HG03108 (cell line): ENCODE measurements at regions not wholly inside any gene's neighbourhood (a gene's known extent, or its start where the extent isn't known, plus 50 kb on each side); places are given as distances from the start of the nearest gene placed in this dataset.

Experiments
- ATAC-seq: cut with Tn5 transposase; IDR thresholded peaks from one replicate; pipeline ENCODE4 v1.9.1; 2021; ENCODE audit warnings: moderate library complexity; ENCODE audit not compliant: unreplicated experiment

DNA sequence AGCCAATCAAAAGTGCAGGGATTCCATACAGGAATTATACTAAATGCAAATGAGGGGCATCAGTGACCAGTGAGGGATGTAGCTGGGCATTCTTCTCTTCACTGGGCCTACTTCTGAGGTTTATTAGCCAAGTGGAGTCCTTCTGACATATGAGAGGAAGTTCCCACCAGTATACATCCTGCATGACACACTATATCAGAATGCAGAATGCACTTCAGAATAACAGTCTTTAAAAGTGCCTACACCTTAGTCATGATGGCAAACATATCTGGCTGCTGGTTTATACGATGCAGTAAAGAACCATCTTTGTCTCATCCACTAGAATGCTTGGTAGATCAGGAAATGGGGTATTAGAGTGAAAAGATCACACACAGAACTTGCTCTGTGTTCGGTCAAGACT is 180.3 kb upstream of the PPARGC1A start:
- no peak for ATAC-seq

DNA sequence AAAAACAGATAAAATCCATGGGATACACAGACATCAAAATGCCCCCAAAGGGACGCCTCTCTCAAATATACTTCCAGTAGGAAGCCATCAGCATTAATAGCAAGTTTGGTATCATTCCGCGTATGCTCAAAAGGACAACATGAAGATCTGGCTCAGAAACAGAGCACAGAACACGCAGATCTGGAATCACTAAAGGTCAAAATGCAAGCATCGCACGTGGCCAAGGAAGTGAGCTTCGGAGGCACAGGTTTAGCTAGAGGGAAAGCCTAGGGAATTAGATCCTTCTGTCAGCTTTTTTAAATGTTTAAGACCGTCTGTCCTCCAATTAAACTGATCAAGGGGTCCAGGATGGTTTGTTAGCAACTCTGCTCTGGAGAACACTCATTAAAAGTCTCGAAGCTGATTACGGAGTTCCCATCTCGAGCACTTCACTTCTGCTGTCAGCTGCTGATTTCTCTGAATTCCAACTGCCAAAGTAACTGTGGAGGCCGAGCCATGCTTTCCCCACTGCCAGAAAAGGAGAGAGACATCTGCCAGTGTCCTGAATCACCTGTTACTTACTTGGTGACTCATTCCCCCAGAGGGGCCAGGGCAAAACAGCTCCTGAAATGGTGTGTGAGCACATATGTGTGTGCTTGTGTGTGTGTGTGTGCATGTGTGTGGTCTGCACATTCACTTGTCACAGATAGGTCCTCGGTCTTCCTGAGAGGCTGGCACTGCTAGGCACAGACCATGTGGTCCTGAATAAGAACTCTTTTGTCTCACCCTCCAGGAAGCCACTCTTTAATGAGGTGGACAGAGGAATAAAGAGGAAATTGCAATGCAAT is 177.7 kb upstream of the PPARGC1A start:
- ATAC-seq: no peak

DNA sequence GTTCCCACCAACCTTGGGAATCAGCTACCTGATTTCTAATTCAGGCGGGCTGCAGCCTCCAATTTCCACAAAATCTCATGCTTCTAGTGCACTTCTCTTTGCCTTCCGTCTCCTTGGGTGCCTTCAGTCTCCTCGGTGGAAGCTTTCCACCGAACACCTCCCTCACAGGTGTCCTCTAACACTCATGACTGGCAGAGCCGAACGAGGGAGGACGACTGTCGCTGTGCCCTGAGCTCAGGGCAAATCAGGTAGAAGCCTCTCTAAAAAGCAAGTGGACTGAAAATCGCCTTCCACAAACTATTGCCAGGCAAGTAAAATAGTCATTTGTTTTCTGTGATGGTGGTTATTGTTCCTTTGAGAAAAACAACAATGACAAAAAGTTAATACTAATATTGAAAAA is 176.1 kb upstream of the PPARGC1A start:
- ATAC-seq: no peak

DNA sequence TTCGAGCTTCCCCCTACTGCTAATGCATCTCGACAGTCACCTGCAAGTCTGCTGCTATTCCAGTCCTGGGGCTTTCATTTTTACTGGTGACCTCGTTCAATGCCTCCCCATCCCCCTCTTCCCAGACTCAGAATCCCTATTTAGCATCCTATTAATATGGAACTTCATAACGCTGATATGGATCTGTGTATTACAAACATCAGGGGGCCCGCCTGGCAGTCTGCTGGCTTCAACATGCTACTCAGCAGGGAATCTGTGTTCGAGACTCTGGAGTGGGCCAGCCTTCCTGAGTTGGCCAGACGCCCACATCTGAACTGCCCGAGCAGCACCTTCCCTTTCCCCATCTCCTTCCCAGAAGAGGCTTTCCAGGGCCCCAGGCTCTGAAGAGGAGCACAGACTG is 173.9 kb upstream of the PPARGC1A start:
- ATAC-seq: no peak

DNA sequence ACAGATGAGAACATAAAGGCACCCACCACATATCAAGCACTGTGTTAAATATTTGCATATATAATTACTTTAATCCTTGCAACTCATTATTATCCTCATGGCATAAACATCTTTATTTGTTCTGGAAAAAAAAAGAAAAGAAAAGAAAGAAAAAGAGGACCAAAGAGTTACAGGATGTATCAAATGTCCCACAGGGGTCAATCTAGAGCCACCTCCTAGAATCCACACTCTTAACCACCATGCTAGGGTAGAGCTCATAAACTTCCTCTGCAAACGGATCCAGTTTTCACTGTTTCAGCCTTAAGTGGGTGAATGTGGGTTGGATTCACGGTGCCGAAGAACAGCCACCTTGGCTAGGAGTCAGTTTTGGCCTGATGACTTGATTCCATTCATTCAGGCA is 171.1 kb upstream of the PPARGC1A start:
- ATAC-seq: no peak

DNA sequence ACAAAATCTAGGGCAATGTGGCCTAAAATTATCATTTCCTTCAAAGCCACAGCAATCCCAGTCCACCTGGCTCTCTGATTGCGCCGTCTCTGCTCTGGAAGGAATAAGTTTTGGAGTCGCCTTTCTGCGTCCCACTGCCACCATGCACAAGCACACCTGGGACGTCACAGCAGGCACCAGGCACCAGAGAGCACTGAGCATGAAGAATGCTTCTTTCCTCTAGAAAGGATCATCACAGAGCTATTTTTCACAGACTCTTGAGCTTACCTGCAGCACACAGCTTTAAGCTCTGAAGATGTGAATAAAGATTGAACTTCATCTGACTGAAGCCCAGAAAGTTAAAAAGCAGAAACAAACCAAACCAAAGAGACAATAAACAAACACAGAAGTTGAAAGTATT is 170.0 kb upstream of the PPARGC1A start:
- no peak for ATAC-seq

DNA sequence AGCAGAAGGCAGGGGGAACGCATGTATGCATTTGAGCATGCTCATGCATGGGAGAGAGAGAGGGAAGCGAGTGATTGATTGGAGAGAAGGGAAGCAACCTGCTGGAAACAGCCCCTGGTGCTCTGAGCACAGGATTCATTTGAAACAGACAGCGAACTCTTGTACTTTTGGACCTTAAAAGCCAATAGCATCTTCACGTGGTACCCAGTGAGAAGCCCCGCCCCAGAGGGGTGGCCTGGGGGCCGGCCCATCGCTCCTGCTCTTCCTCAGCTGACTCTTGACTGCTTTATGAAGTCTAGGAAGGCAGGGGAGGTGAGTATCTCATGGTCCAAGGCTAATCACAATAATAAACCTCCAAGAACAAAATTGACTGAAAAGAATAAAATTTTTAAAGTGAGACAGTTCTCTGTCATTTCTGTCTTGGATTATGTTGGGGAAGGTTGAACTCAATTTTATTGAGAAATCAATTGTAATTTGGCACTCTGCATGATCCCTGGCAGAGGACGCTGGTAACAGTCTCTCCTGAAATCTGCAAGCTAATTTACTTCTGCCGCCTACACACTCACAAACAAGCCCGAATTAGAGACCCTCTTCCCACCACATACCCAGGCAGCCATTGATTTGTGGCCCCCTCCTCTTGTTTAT is 168.2 kb upstream of the PPARGC1A start:
- ATAC-seq: no peak

DNA sequence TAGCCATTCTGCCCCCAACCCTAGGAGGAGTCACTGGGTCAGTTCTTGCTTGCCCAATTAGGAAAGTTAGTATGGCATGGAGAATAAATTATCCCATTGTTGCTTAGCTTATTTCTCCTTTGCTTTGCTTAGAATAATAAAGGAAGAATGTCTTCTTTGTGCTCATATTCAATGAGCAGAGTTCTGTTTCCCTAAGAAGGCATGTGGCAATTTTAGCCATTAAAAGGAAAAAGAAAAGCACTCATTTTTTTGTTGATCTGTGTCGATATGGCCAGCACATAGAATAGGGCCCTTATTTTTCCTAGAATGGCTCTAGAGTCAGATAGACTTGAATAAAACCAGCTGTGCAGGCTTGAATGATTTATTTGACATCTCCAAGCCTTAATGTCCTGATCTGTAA is 166.4 kb upstream of the PPARGC1A start:
- no peak for ATAC-seq

DNA sequence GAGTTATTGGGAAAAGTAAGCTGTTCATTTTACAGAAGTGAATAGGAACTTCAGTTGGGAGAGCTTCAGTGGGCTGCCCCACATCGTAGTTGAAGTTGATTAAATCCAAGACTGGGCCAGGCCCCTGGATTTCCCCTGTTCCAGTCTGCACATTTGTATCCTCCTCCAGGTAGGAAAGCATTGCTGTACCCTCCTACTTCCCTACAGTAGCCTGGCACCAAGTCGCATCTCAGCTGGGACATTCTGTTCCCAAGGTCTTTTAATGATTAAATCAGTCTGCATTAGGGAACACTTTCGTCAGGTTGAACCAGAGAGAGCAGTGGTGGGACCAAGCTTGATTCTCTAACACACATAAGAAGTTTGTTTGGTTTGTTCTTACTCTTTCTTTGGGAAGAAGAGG is 165.8 kb upstream of the PPARGC1A start:
- no peak for ATAC-seq

DNA sequence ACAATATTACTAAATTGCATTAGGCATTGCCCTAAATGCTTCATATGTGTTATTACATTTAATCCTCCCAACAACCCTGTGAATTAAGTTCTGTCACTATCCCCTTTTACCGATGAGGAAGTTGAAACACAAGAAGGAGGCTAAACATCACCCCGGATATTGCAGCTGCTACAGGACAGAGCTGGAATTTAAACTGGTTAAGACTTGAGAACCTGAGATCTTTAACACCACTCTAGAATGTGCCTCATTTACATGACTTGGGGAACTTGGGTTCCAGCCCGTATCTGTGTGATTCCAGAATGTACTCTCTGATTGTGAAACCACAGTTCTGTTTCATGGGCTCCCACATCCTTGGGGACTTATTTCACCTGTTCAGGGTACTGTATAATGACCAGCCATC is 165.1 kb upstream of the PPARGC1A start:
- no peak for ATAC-seq

DNA sequence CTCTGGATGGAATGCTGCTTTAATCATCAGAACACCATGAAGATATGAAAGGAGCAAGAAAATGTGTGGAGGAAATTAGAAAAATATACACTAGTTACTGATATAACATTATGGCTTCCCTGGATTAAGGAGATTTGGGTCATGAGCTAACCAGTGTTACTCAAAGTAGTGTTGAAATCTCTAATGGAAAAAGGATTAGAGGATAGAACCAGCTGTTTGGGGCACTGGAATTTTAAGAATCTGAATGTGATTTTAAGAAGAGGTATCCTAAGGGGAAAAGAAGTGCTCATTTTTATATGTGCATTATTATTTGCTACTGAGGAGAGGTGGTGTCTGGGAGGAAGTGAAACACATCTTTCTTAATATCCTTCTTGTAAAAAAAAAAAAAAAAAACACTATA is 164.1 kb upstream of the PPARGC1A start:
- no peak for ATAC-seq

DNA sequence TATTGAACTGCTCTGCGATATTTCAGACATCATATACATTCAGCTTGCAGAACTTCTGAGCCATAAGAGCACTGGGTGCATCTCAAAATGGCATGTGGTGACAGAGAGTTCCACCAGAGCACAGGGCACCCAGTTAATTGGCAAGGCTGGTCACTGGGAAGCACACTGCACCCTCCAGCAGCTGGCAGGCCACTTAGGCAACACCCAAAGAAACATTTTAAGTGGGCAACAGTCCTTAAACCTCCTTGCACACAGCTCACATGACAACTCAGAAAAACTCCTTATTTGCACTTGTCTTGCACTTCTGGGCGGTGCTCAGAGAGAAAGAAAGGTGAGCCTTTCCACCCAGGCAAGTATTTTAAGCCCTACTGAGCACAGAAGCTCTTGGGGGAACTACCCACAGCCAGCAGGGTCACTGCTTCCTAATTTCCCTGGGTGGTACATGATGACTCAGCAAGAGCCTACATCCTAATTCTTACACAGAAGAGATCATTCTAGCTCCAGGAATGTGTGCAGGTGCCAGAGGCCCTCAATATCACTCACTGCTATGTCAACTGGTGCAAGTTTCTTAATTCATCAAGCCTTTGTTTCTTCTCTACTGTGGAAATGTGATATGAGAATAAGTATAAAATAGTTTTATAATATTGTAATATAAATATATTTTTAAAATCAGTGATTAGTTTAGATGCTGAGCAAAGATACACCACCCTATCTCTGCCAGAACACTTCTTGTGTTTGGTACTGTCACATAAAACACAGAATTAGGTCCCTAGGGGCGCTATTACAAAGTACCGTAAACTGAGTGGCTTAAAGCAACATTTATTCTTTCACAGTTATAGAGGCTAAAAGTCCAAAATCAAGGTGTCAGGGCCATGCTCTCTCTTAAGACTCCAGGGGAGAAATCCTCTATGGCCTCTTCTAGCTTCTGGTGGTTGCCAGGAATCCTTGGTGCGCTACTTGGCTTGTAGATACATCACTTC is 155.1 kb upstream of the PPARGC1A start:
- ATAC-seq: no peak

DNA sequence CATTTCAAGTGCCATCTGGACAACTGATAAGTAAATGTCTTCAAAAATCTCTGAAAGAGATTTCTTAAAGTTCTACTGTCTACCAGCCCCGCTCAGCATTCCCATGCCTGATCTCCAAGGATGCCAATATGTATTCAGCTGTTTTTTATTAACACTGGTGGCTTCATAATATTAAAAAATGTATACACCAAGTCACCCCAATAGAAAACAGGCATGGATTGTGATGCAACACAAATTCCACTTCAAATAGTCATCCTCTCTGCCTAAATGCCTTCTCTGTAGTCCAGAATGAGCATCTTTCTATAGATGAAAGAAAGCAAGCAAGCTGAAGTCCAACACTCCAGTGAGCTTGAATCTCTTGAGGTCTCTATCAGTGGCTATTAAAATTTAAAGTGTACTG is 152.2 kb upstream of the PPARGC1A start:
- no peak for ATAC-seq

DNA sequence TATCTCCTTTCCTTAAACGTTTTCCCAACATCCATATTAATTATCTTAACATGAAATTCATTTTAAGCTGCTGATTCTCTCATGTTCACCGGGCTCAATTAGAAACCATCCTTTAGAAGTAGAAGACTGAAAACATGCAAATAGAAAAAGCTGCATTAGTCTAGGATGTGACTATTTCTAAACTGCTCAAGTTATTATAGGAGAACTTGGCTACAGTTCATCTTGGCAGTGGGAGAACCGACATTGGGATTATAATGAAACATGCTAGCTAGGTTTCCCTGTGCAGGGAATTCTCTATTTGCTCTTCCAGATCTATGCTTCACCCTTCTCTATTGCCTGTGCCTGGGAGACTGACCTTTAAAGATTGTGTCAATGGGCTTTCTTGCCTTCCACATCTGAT is 151.0 kb upstream of the PPARGC1A start:
- ATAC-seq: no peak

DNA sequence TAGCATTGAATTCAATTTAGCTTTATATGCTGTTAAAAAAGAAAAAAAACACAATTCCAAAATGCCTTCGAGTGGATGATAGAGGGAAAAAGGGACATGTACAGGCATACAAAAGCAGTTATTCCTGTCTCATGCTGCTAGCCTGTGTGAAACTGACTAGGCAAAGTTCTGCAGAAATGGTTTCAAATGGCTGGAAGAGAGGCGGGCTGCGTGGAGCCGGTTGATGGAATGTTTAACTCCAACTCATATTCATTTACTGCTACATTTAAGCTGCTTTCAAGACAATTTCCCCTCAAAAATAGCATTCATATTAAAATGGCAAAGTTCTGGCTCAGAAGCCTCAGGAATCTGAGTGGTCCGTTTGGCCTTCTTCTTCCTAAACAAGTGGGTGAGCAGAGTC is 143.8 kb upstream of the PPARGC1A start:
- no peak for ATAC-seq

DNA sequence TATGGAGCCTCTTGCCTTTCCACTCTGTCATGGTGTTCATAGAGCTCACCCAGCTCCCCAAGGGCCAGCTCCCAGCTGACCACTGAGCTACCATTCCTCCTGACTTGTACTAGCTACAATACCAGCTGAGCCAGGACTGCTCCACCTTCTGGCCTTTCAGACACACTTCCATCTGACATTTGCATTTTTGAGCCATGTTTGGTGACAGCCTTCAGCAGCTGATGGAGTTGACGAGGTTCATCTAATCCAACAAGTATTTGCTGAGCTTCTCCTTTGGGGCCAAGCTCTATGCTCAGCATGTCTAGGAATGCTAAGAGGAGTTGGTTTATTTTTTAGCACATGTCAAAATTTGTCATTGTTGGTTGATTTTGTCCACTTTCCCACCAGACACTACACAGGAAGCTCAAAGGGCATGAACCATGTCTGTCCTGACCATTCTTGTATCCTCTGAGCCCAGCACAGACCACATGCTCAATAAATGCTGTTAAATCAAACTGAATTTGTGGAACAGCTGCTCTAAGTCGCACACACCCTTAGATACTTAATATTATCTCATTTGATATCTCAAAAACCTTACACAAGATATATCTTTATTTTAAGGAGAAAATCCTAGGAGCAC is 142.6 kb upstream of the PPARGC1A start:
- ATAC-seq: no peak

DNA sequence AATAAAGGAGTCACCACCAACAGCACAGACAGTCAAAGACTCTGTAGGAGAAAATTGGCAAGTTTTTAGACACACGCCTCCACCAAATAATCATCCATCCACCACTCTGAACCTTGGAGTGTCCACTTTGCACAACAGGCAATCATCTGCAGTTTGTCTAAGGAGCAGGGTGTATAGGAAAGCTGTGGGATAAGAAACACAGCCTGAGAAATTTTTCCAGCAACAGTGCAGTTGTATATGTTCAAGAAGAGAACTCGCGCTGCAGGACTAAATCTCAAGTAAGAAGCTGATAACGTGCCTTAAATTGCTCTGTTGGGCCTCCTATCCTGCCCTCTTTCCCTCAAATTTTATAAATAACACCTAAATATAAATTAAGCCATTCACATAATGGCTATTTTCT is 136.7 kb upstream of the PPARGC1A start:
- no peak for ATAC-seq

DNA sequence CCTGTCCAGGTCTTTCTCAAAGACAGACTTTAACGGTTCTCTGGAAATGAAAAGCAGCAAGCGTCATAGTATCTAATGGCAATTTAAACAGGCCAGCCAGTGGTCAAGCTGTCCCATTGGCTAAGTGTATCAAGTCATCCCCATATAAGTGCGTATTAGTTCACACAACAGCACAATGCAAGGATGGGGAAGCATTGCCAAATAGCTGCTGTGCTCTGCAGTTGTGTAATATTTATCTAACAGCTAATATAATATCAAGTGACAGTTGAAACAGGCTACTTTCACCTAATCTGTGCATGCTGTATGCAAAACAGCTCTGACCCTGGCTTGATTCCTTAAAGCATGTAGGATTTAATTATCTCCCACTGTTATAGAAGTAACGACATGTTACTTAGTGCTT is 134.8 kb upstream of the PPARGC1A start:
- ATAC-seq: no peak

DNA sequence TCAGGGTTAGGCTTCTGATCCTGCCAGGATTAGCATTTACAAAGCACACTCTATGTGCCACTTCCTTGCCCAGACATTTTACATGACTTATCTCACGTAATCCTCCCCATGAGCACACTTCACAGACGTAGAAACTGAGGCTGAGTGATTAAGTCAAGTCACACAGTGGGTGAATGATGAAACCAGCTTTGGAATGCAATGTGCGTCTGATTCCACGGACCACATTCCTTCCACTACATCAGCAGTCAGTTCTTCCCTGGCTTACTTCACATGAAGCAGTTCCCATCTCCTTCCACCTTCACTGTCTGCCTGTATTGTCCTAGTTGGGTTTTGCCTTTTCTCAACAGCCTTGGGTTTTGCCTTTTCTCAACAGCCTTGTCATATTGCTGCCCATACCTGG is 134.3 kb upstream of the PPARGC1A start:
- no peak for ATAC-seq

DNA sequence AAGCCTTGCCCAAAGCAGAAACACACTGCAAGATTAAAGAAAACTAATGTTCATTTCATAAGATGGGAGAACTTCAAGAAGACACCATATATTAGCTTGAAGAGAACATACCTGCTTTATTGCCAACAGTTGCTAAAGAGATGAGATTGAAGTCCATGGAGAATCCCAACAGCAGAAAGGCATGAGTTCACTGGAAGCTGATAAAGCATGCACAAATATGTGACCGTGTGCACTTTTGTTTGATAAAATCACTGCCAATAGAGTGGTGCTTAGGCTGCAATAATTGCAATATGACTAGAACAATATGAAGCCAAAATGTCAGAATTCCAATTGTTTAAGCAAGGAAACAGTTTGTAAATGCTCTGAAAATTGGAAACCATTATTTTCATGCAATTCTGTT is 125.9 kb upstream of the PPARGC1A start:
- ATAC-seq: no peak
